ENCODE measurements at regions not wholly inside any gene's neighbourhood (a gene's known extent, or its start where the extent isn't known, plus 50 kb on each side); places are given as distances from the start of the nearest gene placed in this dataset.

DNA sequence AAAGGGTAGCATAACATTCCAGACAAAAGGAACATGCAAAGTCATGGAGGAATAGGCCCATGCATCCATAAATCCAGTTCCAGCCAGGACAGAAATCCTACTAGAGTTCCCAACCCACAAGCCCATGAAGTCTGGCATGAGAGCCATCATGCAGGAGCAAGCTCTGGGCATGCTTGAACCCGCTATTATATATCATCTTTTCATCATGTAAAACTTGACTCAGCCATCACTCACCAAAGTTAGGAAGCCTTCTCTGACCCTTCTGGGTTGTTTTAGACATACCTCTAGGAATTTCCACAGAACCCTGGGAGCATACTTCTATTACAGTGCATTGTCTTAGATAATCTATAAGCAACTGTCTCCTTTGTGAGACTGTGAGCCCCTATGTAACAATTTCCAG is 293.0 kb upstream of the NPSR1 start:
- Histone ChIP-seq H3K27ac (no peak overlapping the region), H3K4me3 (no peak overlapping the region), H3K9me2 (ENCODE audit: insufficient read depth) (no peaks in the 10 kb centered on the region), H3K79me2 (ENCODE audit: low read depth) (no peaks in the 10 kb centered on the region), H4K20me1 (ENCODE audit: insufficient read depth) (no peaks in the 10 kb centered on the region), H3K36me3 (ENCODE audit: low read depth) (no peaks in the 10 kb centered on the region), H3K4me1 (replicated peaks; ENCODE audit: insufficient read depth) (no peaks in the 10 kb centered on the region), H3K4me2 (no peak overlapping the region), H3K9me3 (ENCODE audit: insufficient read depth, low read depth) (no peaks in the 10 kb centered on the region), H3F3A (ENCODE audit: insufficient read depth, low read depth) (no peaks in the 10 kb centered on the region), H2AFZ (no peak overlapping the region), H3K27me3 (ENCODE audit: insufficient read depth, low read depth) (no peaks in the 10 kb centered on the region)
- TF ChIP-seq, protein P1, sequence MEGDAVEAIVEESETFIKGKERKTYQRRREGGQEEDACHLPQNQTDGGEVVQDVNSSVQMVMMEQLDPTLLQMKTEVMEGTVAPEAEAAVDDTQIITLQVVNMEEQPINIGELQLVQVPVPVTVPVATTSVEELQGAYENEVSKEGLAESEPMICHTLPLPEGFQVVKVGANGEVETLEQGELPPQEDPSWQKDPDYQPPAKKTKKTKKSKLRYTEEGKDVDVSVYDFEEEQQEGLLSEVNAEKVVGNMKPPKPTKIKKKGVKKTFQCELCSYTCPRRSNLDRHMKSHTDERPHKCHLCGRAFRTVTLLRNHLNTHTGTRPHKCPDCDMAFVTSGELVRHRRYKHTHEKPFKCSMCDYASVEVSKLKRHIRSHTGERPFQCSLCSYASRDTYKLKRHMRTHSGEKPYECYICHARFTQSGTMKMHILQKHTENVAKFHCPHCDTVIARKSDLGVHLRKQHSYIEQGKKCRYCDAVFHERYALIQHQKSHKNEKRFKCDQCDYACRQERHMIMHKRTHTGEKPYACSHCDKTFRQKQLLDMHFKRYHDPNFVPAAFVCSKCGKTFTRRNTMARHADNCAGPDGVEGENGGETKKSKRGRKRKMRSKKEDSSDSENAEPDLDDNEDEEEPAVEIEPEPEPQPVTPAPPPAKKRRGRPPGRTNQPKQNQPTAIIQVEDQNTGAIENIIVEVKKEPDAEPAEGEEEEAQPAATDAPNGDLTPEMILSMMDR (conservative IDR thresholded peaks at IDR 0.05): no peak
- TF ChIP-seq EZH2 (IDR thresholded peaks at IDR 0.05; ENCODE audit: low read depth): no peak
- POLR2A ChIA-PET (ENCODE audit: unreplicated experiment): no interaction called here
- intact Hi-C loops (cut with micrococcal nuclease; ENCODE audit: unreplicated experiment): no loop called here
- BruUV-seq (replicated peaks): no TSS peak
- no peak for DNase-seq
- CTCF ChIA-PET: no interaction called here

DNA sequence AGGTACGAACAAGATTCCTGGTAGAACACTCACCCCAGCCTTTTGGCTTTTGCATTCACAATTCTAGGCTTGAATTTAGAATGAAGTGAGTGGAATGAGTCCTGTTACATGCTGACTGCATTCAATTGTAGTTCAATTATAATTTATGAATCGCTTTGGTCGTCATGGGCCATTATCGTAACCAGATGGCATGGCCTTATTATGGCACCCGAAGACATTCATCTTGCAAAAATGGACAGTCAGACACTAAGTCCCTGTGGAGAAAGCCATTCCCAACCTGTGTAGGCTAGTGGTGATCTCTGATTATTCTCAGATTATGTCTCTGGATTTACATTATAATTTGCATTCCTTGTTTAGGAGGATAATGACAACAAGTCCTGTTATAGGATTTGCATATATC is 292.4 kb upstream of the NPSR1 start:
- ChIA-PET POLR2A (ENCODE audit: unreplicated experiment) (no interaction called here), CTCF (no interaction called here)
- TF ChIP-seq EZH2 (IDR thresholded peaks at IDR 0.05; ENCODE audit: low read depth): no peak
- TF ChIP-seq, protein P1 (conservative IDR thresholded peaks at IDR 0.05): no peak
- H3K9me3 ChIP-seq (ENCODE audit: insufficient read depth, low read depth): no peaks in the 10 kb centered on the region
- H3K27ac ChIP-seq: no peak overlapping the region
- intact Hi-C loops (cut with micrococcal nuclease; ENCODE audit: unreplicated experiment): no loop called here
- H3K27me3 ChIP-seq (ENCODE audit: insufficient read depth, low read depth): no peaks in the 10 kb centered on the region
- no peak overlapping the region for H2AFZ ChIP-seq
- DNase-seq: no peak
- no peak overlapping the region for H3K4me2 ChIP-seq
- BruUV-seq (replicated peaks): no TSS peak
- no peaks in the 10 kb centered on the region for H3K36me3 ChIP-seq (ENCODE audit: low read depth)
- H3K79me2 ChIP-seq (ENCODE audit: low read depth): no peaks in the 10 kb centered on the region
- no peaks in the 10 kb centered on the region for H4K20me1 ChIP-seq (ENCODE audit: insufficient read depth)
- no peaks in the 10 kb centered on the region for H3K4me1 ChIP-seq (replicated peaks; ENCODE audit: insufficient read depth)
- no peaks in the 10 kb centered on the region for H3F3A ChIP-seq (ENCODE audit: insufficient read depth, low read depth)
- no peaks in the 10 kb centered on the region for H3K9me2 ChIP-seq (ENCODE audit: insufficient read depth)
- no peak overlapping the region for H3K4me3 ChIP-seq

GRCh38 chr7:34371922-34372321 is 286.1 kb upstream of the NPSR1 start:
- POLR2A ChIA-PET (ENCODE audit: unreplicated experiment): no interaction called here
- CTCF ChIA-PET: no interaction called here
- no peaks in the 10 kb centered on the region for H3F3A ChIP-seq (ENCODE audit: insufficient read depth, low read depth)
- no TSS peak for BruUV-seq (replicated peaks)
- no peak for TF ChIP-seq EZH2 (IDR thresholded peaks at IDR 0.05; ENCODE audit: low read depth)
- TF ChIP-seq, protein P1 (conservative IDR thresholded peaks at IDR 0.05): no peak
- no peaks in the 10 kb centered on the region for H4K20me1 ChIP-seq (ENCODE audit: insufficient read depth)
- no peak overlapping the region for H3K4me3 ChIP-seq
- H2AFZ ChIP-seq: no peak overlapping the region
- no peak overlapping the region for H3K4me2 ChIP-seq
- DNase-seq: no peak
- H3K9me2 ChIP-seq (ENCODE audit: insufficient read depth): no peaks in the 10 kb centered on the region
- no peaks in the 10 kb centered on the region for H3K79me2 ChIP-seq (ENCODE audit: low read depth)
- H3K4me1 ChIP-seq (replicated peaks; ENCODE audit: insufficient read depth): no peaks in the 10 kb centered on the region
- H3K36me3 ChIP-seq (ENCODE audit: low read depth): no peaks in the 10 kb centered on the region
- no peaks in the 10 kb centered on the region for H3K9me3 ChIP-seq (ENCODE audit: insufficient read depth, low read depth)
- no peaks in the 10 kb centered on the region for H3K27me3 ChIP-seq (ENCODE audit: insufficient read depth, low read depth)
- no peak overlapping the region for H3K27ac ChIP-seq
- intact Hi-C loops (cut with micrococcal nuclease; ENCODE audit: unreplicated experiment): no loop called here

All from PC-9 (cell line).